DOHH2 (cell line): ENCODE measurements at regions not wholly inside any gene's neighbourhood (a gene's known extent, or its start where the extent isn't known, plus 50 kb on each side); places are given as distances from the start of the nearest gene placed in this dataset.

Experiments
- CTCF ChIP-seq: fragments of 200-600 bp; sonication (generic); IDR thresholded peaks from one replicate; pipeline ENCODE4 v1.5.1; 2014; ENCODE audit warnings: antibody characterized with exemption, mild to moderate bottlenecking, low read depth, low read length; ENCODE audit not compliant: poor library complexity, severe bottlenecking
- EZH2phosphoT487 ChIP-seq: fragments of 200-600 bp; sonication (generic); IDR thresholded peaks from 2 replicates; pipeline ENCODE4 v1.6.1; 2017; ENCODE audit warnings: borderline replicate concordance, mild to moderate bottlenecking, antibody characterized with exemption, low read length, moderate library complexity, mixed read lengths

GRCh38 chr7:157475095-157475494 is 138.3 kb downstream of the DNAJB6 start:
- TF ChIP-seq CTCF, result no peak
- TF ChIP-seq EZH2phosphoT487, result no peak
